KMS-11 (cell line): ENCODE measurements at regions not wholly inside any gene's neighbourhood (a gene's known extent, or its start where the extent isn't known, plus 50 kb on each side); places are given as distances from the start of the nearest gene placed in this dataset.
A peak's percentile ranks its signal among the peaks of the same experiment; 100 is the strongest.

Experiments used
- H2AFZ ChIP-seq: fragments of 200-600 bp; sonication (generic); 2 replicates; pipeline ENCODE4 v1.6.1; 2016; ENCODE audit warnings: antibody characterized with exemption, mixed run types, low read depth
- H3K27ac ChIP-seq: fragments of 200-600 bp; sonication (generic); 2 replicates; pipeline ENCODE4 v1.6.1; 2016; ENCODE audit warnings: mild to moderate bottlenecking, mixed run types
- H3K27me3 ChIP-seq: fragments of 200-600 bp; sonication (generic); 2 replicates; pipeline ENCODE4 v1.6.1; 2017; ENCODE audit warnings: mild to moderate bottlenecking, low read depth, mixed run types, moderate library complexity; ENCODE audit not compliant: insufficient read depth
- H3K36me3 ChIP-seq: fragments of 200-600 bp; sonication (generic); 2 replicates; pipeline ENCODE4 v1.6.1; 2017; ENCODE audit warnings: mild to moderate bottlenecking, mixed run types; ENCODE audit not compliant: insufficient read depth
- H3K4me1 ChIP-seq: fragments of 200-600 bp; sonication (generic); 2 replicates; pipeline ENCODE4 v1.6.1; 2016; ENCODE audit warnings: mild to moderate bottlenecking, low read depth, mixed run types; ENCODE audit not compliant: poor library complexity, severe bottlenecking
- H3K4me2 ChIP-seq: fragments of 200-600 bp; sonication (generic); 2 replicates; pipeline ENCODE4 v1.7.0; 2016; ENCODE audit warnings: mild to moderate bottlenecking, mixed run types
- H3K4me3 ChIP-seq: fragments of 200-600 bp; sonication (generic); IDR thresholded peaks from 2 replicates; pipeline ENCODE4 v1.6.1; 2017; ENCODE audit warnings: low read depth, low read length, mixed read lengths; ENCODE audit not compliant: insufficient read depth
- H3K79me2 ChIP-seq: fragments of 200-600 bp; sonication (generic); 2 replicates; pipeline ENCODE4 v1.6.1; 2016; ENCODE audit warnings: low read depth, mixed run types; ENCODE audit not compliant: insufficient read depth
- H3K9ac ChIP-seq: fragments of 200-600 bp; sonication (generic); 2 replicates; pipeline ENCODE4 v1.6.1; 2016; ENCODE audit warnings: mild to moderate bottlenecking, mixed run types
- H4K20me1 ChIP-seq: fragments of 200-600 bp; sonication (generic); 2 replicates; pipeline ENCODE4 v1.6.1; 2016; ENCODE audit warnings: mild to moderate bottlenecking, mixed run types; ENCODE audit not compliant: insufficient read depth
- TF ChIP-seq, protein P1 (sequence below): fragments of 200-600 bp; sonication (generic); conservative IDR thresholded peaks from 2 replicates; pipeline ENCODE4 v1.6.1; 2017; ENCODE audit warnings: low read depth, mild to moderate bottlenecking, antibody characterized with exemption, low read length, moderate library complexity, mixed read lengths

DNA sequence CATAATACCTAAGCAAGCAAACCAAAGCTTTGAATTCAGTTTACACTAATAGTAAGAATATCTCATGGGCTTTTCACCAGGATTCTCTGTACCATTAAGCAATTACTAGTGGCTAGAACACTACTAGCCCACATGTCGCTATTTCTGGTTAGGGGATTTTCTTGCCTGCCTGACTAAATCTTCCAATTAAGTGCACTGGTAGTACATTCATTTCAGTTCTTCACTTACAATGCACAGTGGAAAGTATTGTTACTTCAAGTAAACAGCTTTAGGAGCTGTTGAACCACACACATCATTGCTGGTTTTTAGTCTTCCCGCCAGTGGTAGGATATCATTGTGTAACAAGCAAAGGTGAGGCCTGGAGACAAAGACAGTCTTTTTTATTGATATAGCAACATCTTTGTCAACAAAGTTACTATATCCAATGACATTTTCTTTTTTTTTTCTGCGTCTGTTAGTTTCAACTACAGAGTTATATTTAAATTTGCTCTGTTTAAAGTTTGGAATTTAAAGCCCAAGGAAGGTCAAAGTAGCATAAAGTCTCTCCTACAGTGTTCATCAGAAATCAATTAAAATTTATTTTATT is 826.8 kb upstream of the NR2F2 start:
- Histone ChIP-seq H3K27me3 (no peaks in the 10 kb centered on the region), H3K9ac (no peak overlapping the region), H4K20me1 (no peaks in the 10 kb centered on the region), H3K36me3 (no peaks in the 10 kb centered on the region), H3K79me2 (no peaks in the 10 kb centered on the region), H3K4me2 (peak overlapping the region; percentile 17; the same call in 1 of the 2 replicates), H2AFZ (peak overlapping the region; percentile 19; the same call in 1 of the 2 replicates), H3K4me1 (peaks cover 38% of the 10 kb centered on the region), H3K4me3 (no peak overlapping the region), H3K27ac (peak overlapping the region; percentile 61)
- TF ChIP-seq, protein P1, sequence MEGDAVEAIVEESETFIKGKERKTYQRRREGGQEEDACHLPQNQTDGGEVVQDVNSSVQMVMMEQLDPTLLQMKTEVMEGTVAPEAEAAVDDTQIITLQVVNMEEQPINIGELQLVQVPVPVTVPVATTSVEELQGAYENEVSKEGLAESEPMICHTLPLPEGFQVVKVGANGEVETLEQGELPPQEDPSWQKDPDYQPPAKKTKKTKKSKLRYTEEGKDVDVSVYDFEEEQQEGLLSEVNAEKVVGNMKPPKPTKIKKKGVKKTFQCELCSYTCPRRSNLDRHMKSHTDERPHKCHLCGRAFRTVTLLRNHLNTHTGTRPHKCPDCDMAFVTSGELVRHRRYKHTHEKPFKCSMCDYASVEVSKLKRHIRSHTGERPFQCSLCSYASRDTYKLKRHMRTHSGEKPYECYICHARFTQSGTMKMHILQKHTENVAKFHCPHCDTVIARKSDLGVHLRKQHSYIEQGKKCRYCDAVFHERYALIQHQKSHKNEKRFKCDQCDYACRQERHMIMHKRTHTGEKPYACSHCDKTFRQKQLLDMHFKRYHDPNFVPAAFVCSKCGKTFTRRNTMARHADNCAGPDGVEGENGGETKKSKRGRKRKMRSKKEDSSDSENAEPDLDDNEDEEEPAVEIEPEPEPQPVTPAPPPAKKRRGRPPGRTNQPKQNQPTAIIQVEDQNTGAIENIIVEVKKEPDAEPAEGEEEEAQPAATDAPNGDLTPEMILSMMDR = no peak

DNA sequence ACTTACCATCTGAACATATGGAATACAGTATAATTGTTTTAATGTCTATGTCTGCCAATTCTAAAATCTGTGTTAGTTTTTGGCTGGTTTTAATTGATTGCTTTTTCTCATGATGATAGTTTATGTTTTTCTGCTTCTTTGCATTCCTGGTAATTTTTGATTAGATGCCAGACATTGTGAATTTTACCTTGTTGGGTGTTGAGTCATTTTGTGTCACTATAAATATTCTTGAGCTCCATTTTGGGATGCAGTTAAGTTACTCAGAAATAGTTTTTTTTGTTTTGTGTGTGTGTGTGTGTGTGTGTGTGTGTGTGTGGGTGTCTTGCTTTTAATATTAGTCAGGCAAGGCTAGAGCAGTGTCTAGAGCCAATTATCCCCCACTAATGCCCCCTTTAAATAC is 818.8 kb upstream of the NR2F2 start:
- Histone ChIP-seq H3K36me3 (no peaks in the 10 kb centered on the region), H3K9ac (no peak overlapping the region), H3K27ac (no peak overlapping the region)

GRCh38 chr15:95512906-95513305 is 817.6 kb upstream of the NR2F2 start:
- Histone ChIP-seq H3K4me1 (no peaks in the 10 kb centered on the region), H3K36me3 (no peaks in the 10 kb centered on the region), H3K79me2 (no peaks in the 10 kb centered on the region), H4K20me1 (no peaks in the 10 kb centered on the region), H3K27me3 (no peaks in the 10 kb centered on the region), H3K4me3 (no peak overlapping the region), H3K27ac (no peak overlapping the region), H3K4me2 (no peak overlapping the region), H3K9ac (no peak overlapping the region), H2AFZ (no peak overlapping the region)
- TF ChIP-seq, protein P1 = no peak

More for the DNA sequence above, 818.8 kb upstream of the NR2F2 start:
- TF ChIP-seq, protein P1 = no peak
- H3K27me3 ChIP-seq = no peaks in the 10 kb centered on the region
- H3K4me3 ChIP-seq = no peak overlapping the region
- H3K4me1 ChIP-seq = no peaks in the 10 kb centered on the region
- no peaks in the 10 kb centered on the region for H3K79me2 ChIP-seq
- H4K20me1 ChIP-seq = no peaks in the 10 kb centered on the region
- no peak overlapping the region for H2AFZ ChIP-seq
- H3K4me2 ChIP-seq = no peak overlapping the region

DNA sequence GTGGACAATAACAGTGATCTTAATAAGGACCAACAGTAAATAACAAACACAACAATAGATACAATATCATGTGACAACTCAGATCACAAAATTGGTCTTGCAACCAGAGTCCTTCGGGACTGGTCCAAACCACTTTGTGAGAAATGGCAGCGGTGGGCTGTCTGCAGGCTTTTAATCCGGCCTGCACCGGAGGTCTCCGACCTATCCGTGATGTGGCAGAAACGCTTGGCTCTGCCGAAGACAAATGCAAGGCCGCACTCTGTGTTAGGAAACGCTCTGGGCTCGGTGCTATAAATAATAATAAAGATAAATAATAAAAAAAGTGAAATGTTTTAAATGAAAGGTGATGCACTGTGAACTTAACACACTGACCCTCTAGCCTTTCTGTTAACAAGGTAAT is 810.6 kb upstream of the NR2F2 start:
- H2AFZ ChIP-seq = no peak overlapping the region
- H4K20me1 ChIP-seq = no peaks in the 10 kb centered on the region
- no peaks in the 10 kb centered on the region for H3K36me3 ChIP-seq
- no peaks in the 10 kb centered on the region for H3K79me2 ChIP-seq
- TF ChIP-seq, protein P1 = no peak
- H3K27ac ChIP-seq = no peak overlapping the region
- H3K27me3 ChIP-seq = no peaks in the 10 kb centered on the region
- H3K9ac ChIP-seq = no peak overlapping the region
- no peak overlapping the region for H3K4me2 ChIP-seq
- H3K4me1 ChIP-seq = peaks cover 15% of the 10 kb centered on the region
- H3K4me3 ChIP-seq = no peak overlapping the region
